Panc1 (cell line): ENCODE measurements at regions not wholly inside any gene's neighbourhood (a gene's known extent, or its start where the extent isn't known, plus 50 kb on each side); places are given as distances from the start of the nearest gene placed in this dataset.

Experiments
- ATAC-seq: fragments of 200-7000 bp; cut with Tn5 transposase; 2 replicates; pipeline ENCODE4 v1.9.1; 2020; ENCODE audit warnings: mild to moderate bottlenecking, moderate library complexity
- BruUV-seq: library from RNA; stranded (reverse); fragments of 400-500 nt; replicated peaks from 2 replicates; lab custom pipeline; 2021; lab: Mats Ljungman, UMichigan
- CTCF ChIA-PET: fragments of 300-600 bp; sonication (Branson Sonifier 250); formaldehyde crosslinking; loops from one replicate; lab custom pipeline; 2022; ENCODE audit warnings: antibody characterized with exemption; lab: Charles Lee
- POLR2A ChIA-PET: fragments of 300-600 bp; sonication (Branson Sonifier 250); formaldehyde crosslinking; loops from one replicate; lab custom pipeline; 2022; ENCODE audit warnings: antibody characterized with exemption; lab: Charles Lee
- DNase-seq: peaks from one replicate; pipeline ENCODE4 v3.0.0-alpha.2; 2010; ENCODE audit warnings: low read depth, low spot score
- H3K27ac ChIP-seq: 2 replicates; pipeline ENCODE4 v1.5.1; 2011; ENCODE audit warnings: mild to moderate bottlenecking, low read length, inconsistent platforms
- H3K27me3 ChIP-seq: fragments of 200-500 bp; sonication (Bioruptor generic); 2 replicates; pipeline ENCODE4 v1.6.0; 2014; ENCODE audit warnings: low read length, inconsistent platforms; ENCODE audit not compliant: control insufficient read depth, insufficient read depth
- H3K36me3 ChIP-seq: fragments of 200-500 bp; sonication (Bioruptor generic); 2 replicates; pipeline ENCODE4 v1.5.1; 2014; ENCODE audit warnings: inconsistent platforms, mild to moderate bottlenecking, low read length, moderate library complexity; ENCODE audit not compliant: control insufficient read depth, insufficient read depth
- H3K4me1 ChIP-seq: 2 replicates; pipeline ENCODE4 v1.5.1; 2011; ENCODE audit warnings: inconsistent platforms, mild to moderate bottlenecking, low read length, moderate library complexity; ENCODE audit not compliant: control insufficient read depth, insufficient read depth
- H3K4me3 ChIP-seq, 2 experiments: 2 replicates each; pipeline ENCODE4 v1.5.1; 2011 to 2012; ENCODE audit warnings: low read depth in 2 of 2, low read length in 2 of 2, mild to moderate bottlenecking in 2 of 2, inconsistent platforms in 1 of 2, moderate library complexity in 1 of 2
- H3K9me3 ChIP-seq: fragments of 200-500 bp; sonication (Bioruptor generic); 2 replicates; pipeline ENCODE4 v1.5.1; 2014; ENCODE audit warnings: low read depth, mild to moderate bottlenecking, inconsistent platforms, low read length, moderate library complexity; ENCODE audit not compliant: control insufficient read depth, insufficient read depth
- CTCF ChIP-seq: fragments of 450-650 bp; IDR thresholded peaks from 2 replicates; pipeline ENCODE4 v1.5.1; 2017; ENCODE audit warnings: mild to moderate bottlenecking
- POLR2AphosphoS5 ChIP-seq: IDR thresholded peaks from 2 replicates; pipeline ENCODE4 v1.6.1; 2012; ENCODE audit warnings: mild to moderate bottlenecking, low read depth, low read length, moderate library complexity
- REST ChIP-seq, 2 experiments: IDR thresholded peaks; 2 replicates each; pipeline ENCODE4 v1.6.1; 2011 to 2012; ENCODE audit warnings: low read depth in 2 of 2, control low read depth in 1 of 2, low read length in 1 of 2, mild to moderate bottlenecking in 1 of 2, moderate library complexity in 1 of 2; ENCODE audit not compliant: insufficient read depth in 1 of 2
- SIN3A ChIP-seq: IDR thresholded peaks from 2 replicates; pipeline ENCODE4 v1.6.1; 2012; ENCODE audit warnings: low read depth, mild to moderate bottlenecking, low read length, moderate library complexity, borderline replicate concordance; ENCODE audit not compliant: insufficient read depth
- TCF7L2 ChIP-seq: IDR thresholded peaks from 2 replicates; pipeline ENCODE4 v1.6.1; 2011; ENCODE audit warnings: mild to moderate bottlenecking, low read depth, low read length, inconsistent platforms
- in situ Hi-C: cut with HindIII; loops from 2 replicates; pipeline ENCODE4 v1.10.0; 2016; ENCODE audit warnings: low sequenced_read_pairs, low pct_unique_long_range_greater_than_20kb
- intact Hi-C: fragments of 100-400 bp; cut with micrococcal nuclease; formaldehyde crosslinking; loops from one replicate; pipeline ENCODE4 v1.10.0; 2022; ENCODE audit not compliant: unreplicated experiment

GRCh38 chr3:194050782-194051320, 85.1 kb upstream of the HES1 start:
- ChIA-PET POLR2A (interaction anchor here (0.5 kb wide), 1 partner anchor 277 kb away, joined by 3 read pairs; no protein-coding TSS in a partner anchor), CTCF (no interaction called here)
- Histone ChIP-seq H3K27ac (no peak overlapping the region), H3K9me3 (peaks cover 21% of the 10 kb centered on the region; the same call in 1 of the 2 replicates), H3K4me1 (peaks cover 3% of the 10 kb centered on the region; the same call in 1 of the 2 replicates), H3K27me3 (no peaks in the 10 kb centered on the region), H3K4me3 (no peak overlapping the region), H3K36me3 (no peaks in the 10 kb centered on the region)
- in situ Hi-C loops: no loop called here
- intact Hi-C loops: no loop called here
- DNase-seq: no peak
- no peak for TF ChIP-seq SIN3A
- no TSS peak for BruUV-seq
- ATAC-seq: no peak

GRCh38 chr3:194051366-194052149, 84.4 kb upstream of the HES1 start:
- in situ Hi-C loops (no loop called here), intact Hi-C loops (no loop called here)
- H3K36me3 ChIP-seq: no peaks in the 10 kb centered on the region
- peaks cover 3% of the 10 kb centered on the region; the same call in 1 of the 2 replicates for H3K4me1 ChIP-seq
- H3K27me3 ChIP-seq: no peaks in the 10 kb centered on the region
- TF ChIP-seq CTCF: no peak
- TF ChIP-seq REST (IDR thresholded peaks at IDR 0.05; ENCODE audit: insufficient read depth in 1 of 2, low read depth in 2 of 2, low read length in 1 of 2): no peak
- POLR2A ChIA-PET: no interaction called here
- DNase-seq (no peak), ATAC-seq (no peak)
- no TSS peak for BruUV-seq
- H3K9me3 ChIP-seq: peaks cover 21% of the 10 kb centered on the region; the same call in 1 of the 2 replicates
- no peak overlapping the region for H3K4me3 ChIP-seq
- CTCF ChIA-PET: interaction anchor here (0.6 kb wide), 1 partner anchor 271 kb away, joined by 5 read pairs; no protein-coding TSS in a partner anchor
- H3K27ac ChIP-seq: no peak overlapping the region

GRCh38 chr3:194053136-194053535, 82.8 kb upstream of the HES1 start:
- Histone ChIP-seq H3K27me3 (no peaks in the 10 kb centered on the region), H3K36me3 (no peaks in the 10 kb centered on the region)

More at GRCh38 chr3:194053136-194053535, 82.8 kb upstream of the HES1 start:
- Histone ChIP-seq H3K27ac (no peak overlapping the region), H3K4me3 (no peak overlapping the region), H3K4me1 (peaks cover 9% of the 10 kb centered on the region), H3K9me3 (peaks cover 21% of the 10 kb centered on the region; the same call in 1 of the 2 replicates)
- intact Hi-C loops (no loop called here), in situ Hi-C loops (no loop called here)
- no peak for DNase-seq
- POLR2A ChIA-PET: no interaction called here
- no TSS peak for BruUV-seq
- no peak for ATAC-seq
- CTCF ChIA-PET: no interaction called here
- TF ChIP-seq POLR2AphosphoS5 (no peak), TCF7L2 (no peak), REST (IDR thresholded peaks at IDR 0.05; ENCODE audit: insufficient read depth in 1 of 2, low read depth in 2 of 2, low read length in 1 of 2) (no peak), SIN3A (no peak), CTCF (no peak)
